ENCODE measurements at regions not wholly inside any gene's neighbourhood (a gene's known extent, or its start where the extent isn't known, plus 50 kb on each side); places are given as distances from the start of the nearest gene placed in this dataset.

DNA sequence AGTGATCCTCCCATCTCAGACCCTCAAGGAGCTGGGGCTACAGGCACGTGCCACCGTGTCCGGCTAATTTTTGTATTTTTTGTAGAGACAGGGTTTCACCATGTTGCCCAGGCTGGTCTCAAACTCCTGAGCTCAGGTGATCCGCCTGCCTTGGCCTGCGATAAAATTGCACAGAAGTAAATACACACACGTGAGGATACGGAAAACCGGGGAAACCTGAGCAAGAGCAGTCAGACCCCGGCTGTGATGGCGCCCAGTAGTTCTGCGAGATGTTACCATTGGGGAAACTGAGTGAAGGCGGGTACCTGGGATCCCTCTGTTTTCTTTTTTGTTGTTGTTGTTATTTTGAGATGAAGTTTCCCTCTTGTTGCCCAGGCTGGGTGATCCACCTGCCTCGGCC lies 114.9 kb downstream of the C9orf50 start:
- no peak for TF ChIP-seq POLR2A (IDR thresholded peaks at IDR 0.05; ENCODE audit: low read depth, low read length)
- TF ChIP-seq, protein P1, sequence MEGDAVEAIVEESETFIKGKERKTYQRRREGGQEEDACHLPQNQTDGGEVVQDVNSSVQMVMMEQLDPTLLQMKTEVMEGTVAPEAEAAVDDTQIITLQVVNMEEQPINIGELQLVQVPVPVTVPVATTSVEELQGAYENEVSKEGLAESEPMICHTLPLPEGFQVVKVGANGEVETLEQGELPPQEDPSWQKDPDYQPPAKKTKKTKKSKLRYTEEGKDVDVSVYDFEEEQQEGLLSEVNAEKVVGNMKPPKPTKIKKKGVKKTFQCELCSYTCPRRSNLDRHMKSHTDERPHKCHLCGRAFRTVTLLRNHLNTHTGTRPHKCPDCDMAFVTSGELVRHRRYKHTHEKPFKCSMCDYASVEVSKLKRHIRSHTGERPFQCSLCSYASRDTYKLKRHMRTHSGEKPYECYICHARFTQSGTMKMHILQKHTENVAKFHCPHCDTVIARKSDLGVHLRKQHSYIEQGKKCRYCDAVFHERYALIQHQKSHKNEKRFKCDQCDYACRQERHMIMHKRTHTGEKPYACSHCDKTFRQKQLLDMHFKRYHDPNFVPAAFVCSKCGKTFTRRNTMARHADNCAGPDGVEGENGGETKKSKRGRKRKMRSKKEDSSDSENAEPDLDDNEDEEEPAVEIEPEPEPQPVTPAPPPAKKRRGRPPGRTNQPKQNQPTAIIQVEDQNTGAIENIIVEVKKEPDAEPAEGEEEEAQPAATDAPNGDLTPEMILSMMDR (conservative IDR thresholded peaks at IDR 0.05; ENCODE audit: low read depth, low read length): no peak
- TF ChIP-seq, protein P2, sequence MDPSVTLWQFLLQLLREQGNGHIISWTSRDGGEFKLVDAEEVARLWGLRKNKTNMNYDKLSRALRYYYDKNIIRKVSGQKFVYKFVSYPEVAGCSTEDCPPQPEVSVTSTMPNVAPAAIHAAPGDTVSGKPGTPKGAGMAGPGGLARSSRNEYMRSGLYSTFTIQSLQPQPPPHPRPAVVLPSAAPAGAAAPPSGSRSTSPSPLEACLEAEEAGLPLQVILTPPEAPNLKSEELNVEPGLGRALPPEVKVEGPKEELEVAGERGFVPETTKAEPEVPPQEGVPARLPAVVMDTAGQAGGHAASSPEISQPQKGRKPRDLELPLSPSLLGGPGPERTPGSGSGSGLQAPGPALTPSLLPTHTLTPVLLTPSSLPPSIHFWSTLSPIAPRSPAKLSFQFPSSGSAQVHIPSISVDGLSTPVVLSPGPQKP (IDR thresholded peaks at IDR 0.05; ENCODE audit: borderline replicate concordance, low read depth, low read length): no peak
- no peak for TF ChIP-seq RAD21 (IDR thresholded peaks at IDR 0.05; ENCODE audit: low read length)
- TF ChIP-seq CEBPB (IDR thresholded peaks at IDR 0.05; ENCODE audit: low read depth, low read length): no peak
- TF ChIP-seq CHD1 (IDR thresholded peaks at IDR 0.05; ENCODE audit: low read depth, low read length): no peak
- no peak for TF ChIP-seq MAZ (IDR thresholded peaks at IDR 0.05; ENCODE audit: borderline replicate concordance, low read depth, low read length)
- TF ChIP-seq, protein P3, sequence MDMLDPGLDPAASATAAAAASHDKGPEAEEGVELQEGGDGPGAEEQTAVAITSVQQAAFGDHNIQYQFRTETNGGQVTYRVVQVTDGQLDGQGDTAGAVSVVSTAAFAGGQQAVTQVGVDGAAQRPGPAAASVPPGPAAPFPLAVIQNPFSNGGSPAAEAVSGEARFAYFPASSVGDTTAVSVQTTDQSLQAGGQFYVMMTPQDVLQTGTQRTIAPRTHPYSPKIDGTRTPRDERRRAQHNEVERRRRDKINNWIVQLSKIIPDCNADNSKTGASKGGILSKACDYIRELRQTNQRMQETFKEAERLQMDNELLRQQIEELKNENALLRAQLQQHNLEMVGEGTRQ (IDR thresholded peaks at IDR 0.05; ENCODE audit: low read depth, low read length): no peak
- no peak for TF ChIP-seq RCOR1 (IDR thresholded peaks at IDR 0.05; ENCODE audit: insufficient replicate concordance, low read length)
- no peak for TF ChIP-seq MAFK (IDR thresholded peaks at IDR 0.05; ENCODE audit: low read depth, low read length)
- no peak for TF ChIP-seq RFX5 (IDR thresholded peaks at IDR 0.05; ENCODE audit: low read depth, low read length)
- no peak for TF ChIP-seq FOS (IDR thresholded peaks at IDR 0.05; ENCODE audit: low read depth, low read length)
- TF ChIP-seq MXI1 (IDR thresholded peaks at IDR 0.05; ENCODE audit: borderline replicate concordance, low read depth, low read length): no peak
- no peak for TF ChIP-seq BHLHE40 (IDR thresholded peaks at IDR 0.05; ENCODE audit: low read depth, low read length)
